ENCODE measurements at regions not wholly inside any gene's neighbourhood (a gene's known extent, or its start where the extent isn't known, plus 50 kb on each side); places are given as distances from the start of the nearest gene placed in this dataset.

DNA sequence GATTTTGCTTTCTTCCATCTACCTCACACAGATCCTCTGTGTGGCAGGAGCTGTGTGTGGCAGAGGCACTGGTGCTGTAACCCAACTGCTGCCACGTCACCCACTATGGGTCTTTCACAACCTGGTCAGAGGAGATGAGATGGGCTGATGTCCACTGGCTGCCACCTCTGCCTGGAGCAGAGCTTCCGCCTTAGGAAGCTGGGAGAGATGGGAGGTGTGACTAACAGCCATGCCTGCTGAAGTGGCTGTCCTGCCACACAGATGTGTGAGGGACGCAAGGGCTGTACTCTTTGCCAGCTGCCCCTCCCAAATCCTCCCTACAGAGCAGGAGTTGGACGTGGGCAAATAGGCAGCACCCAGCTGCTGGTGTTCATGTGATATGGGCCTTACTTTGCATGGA is 329.5 kb downstream of the GABRB3 start:
- Histone ChIP-seq H3K4me1 (ENCODE audit: low read length) (no peaks in the 10 kb centered on the region), H3K36me3 (replicated peaks; ENCODE audit: low read depth, low read length) (no peaks in the 10 kb centered on the region), H3K4me2 (ENCODE audit: low read length) (no peak overlapping the region), H2AFZ (ENCODE audit: low read depth, low read length) (no peak overlapping the region), H3K79me2 (ENCODE audit: low read length) (no peaks in the 10 kb centered on the region), H3K9ac (ENCODE audit: low read length) (no peak overlapping the region), H3K9me3 (ENCODE audit: insufficient read depth, low read length) (no peaks in the 10 kb centered on the region), H4K20me1 (ENCODE audit: insufficient read depth, low read length) (no peaks in the 10 kb centered on the region), H3K27ac (ENCODE audit: low read length) (no peak overlapping the region), H3K4me3 (ENCODE audit: low read length) (no peak overlapping the region), H3K27me3 (ENCODE audit: low read depth, low read length) (no peaks in the 10 kb centered on the region)
- TF ChIP-seq, protein P1, sequence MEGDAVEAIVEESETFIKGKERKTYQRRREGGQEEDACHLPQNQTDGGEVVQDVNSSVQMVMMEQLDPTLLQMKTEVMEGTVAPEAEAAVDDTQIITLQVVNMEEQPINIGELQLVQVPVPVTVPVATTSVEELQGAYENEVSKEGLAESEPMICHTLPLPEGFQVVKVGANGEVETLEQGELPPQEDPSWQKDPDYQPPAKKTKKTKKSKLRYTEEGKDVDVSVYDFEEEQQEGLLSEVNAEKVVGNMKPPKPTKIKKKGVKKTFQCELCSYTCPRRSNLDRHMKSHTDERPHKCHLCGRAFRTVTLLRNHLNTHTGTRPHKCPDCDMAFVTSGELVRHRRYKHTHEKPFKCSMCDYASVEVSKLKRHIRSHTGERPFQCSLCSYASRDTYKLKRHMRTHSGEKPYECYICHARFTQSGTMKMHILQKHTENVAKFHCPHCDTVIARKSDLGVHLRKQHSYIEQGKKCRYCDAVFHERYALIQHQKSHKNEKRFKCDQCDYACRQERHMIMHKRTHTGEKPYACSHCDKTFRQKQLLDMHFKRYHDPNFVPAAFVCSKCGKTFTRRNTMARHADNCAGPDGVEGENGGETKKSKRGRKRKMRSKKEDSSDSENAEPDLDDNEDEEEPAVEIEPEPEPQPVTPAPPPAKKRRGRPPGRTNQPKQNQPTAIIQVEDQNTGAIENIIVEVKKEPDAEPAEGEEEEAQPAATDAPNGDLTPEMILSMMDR (IDR thresholded peaks at IDR 0.05; ENCODE audit: low read depth, low read length): no peak
- no peak for TF ChIP-seq EZH2phosphoT487 (IDR thresholded peaks at IDR 0.05; ENCODE audit: low read depth)

DNA sequence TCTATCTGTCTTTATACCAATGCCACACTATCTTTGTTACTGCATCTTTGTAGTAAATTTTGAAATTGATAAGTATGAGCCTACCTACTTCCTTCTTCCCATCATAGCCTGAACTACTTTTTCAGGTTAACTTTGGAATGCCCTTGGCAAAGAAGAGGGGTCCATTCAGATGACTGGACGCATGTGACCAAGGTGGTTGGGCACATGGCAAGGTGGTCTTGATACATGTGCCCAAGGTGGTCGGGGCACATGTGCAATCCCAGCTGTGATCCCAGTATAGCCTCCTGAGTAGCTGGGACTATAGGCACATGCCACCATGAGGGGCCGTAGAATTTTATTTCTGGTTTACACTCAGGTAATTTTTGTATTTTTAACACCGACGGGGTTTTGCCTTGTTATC is 330.2 kb downstream of the GABRB3 start:
- Histone ChIP-seq H3K9me3 (ENCODE audit: insufficient read depth, low read length) (no peaks in the 10 kb centered on the region), H3K27me3 (ENCODE audit: low read depth, low read length) (no peaks in the 10 kb centered on the region), H3K4me2 (ENCODE audit: low read length) (no peak overlapping the region), H4K20me1 (ENCODE audit: insufficient read depth, low read length) (no peaks in the 10 kb centered on the region), H3K36me3 (replicated peaks; ENCODE audit: low read depth, low read length) (no peaks in the 10 kb centered on the region), H3K4me3 (ENCODE audit: low read length) (no peak overlapping the region), H2AFZ (ENCODE audit: low read depth, low read length) (no peak overlapping the region), H3K4me1 (ENCODE audit: low read length) (no peaks in the 10 kb centered on the region), H3K27ac (ENCODE audit: low read length) (no peak overlapping the region), H3K9ac (ENCODE audit: low read length) (no peak overlapping the region), H3K79me2 (ENCODE audit: low read length) (no peaks in the 10 kb centered on the region)
- TF ChIP-seq, protein P1 (IDR thresholded peaks at IDR 0.05; ENCODE audit: low read depth, low read length): no peak
- TF ChIP-seq EZH2phosphoT487 (IDR thresholded peaks at IDR 0.05; ENCODE audit: low read depth): no peak

DNA sequence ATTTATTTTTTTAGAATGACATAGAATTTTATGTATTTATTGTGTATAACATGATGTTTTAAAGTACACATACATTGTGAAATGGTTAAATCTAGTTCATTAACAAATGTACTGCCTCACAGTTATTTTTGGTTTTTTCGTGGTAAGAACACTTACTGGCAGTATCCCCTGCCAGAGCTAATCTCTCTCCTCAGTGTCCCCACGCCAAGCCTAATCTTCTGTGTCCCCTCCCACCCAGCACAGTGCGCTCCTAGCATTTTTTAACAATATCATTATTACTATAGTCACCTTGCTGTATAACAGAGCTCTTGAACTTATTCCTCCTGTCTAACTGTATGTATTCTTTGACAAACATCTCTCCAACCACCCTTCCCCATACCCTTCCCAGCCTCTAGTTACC is 333.2 kb downstream of the GABRB3 start:
- Histone ChIP-seq H2AFZ (ENCODE audit: low read depth, low read length) (no peak overlapping the region), H3K4me3 (ENCODE audit: low read length) (no peak overlapping the region), H3K79me2 (ENCODE audit: low read length) (no peaks in the 10 kb centered on the region), H3K4me2 (ENCODE audit: low read length) (no peak overlapping the region), H3K4me1 (ENCODE audit: low read length) (no peaks in the 10 kb centered on the region), H3K27ac (ENCODE audit: low read length) (no peak overlapping the region), H3K9me3 (ENCODE audit: insufficient read depth, low read length) (no peaks in the 10 kb centered on the region), H3K27me3 (ENCODE audit: low read depth, low read length) (no peaks in the 10 kb centered on the region), H4K20me1 (ENCODE audit: insufficient read depth, low read length) (no peaks in the 10 kb centered on the region), H3K9ac (ENCODE audit: low read length) (no peak overlapping the region), H3K36me3 (replicated peaks; ENCODE audit: low read depth, low read length) (no peaks in the 10 kb centered on the region)
- TF ChIP-seq, protein P1 (IDR thresholded peaks at IDR 0.05; ENCODE audit: low read depth, low read length): no peak
- TF ChIP-seq EZH2phosphoT487 (IDR thresholded peaks at IDR 0.05; ENCODE audit: low read depth): no peak

DNA sequence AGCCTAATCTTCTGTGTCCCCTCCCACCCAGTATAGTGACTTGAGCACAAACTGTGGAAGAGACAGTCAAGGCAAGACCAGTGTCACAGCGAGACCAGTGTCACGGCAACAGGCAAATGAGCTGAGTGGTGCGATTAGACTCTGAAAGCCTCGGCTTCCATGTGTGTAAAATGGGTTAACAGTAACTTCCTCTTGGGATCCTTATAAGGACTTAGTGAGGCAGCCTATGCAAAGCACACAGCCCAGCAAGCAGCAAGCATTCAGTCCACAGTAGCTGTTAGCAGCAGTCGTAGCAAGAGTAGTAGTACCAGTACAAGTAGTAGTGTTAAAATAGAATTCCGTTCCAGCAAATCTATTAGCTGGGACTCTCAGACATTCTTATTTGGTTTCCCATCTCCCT is 334.1 kb downstream of the GABRB3 start:
- H3K4me2 ChIP-seq (ENCODE audit: low read length): no peak overlapping the region
- no peak overlapping the region for H3K27ac ChIP-seq (ENCODE audit: low read length)
- H2AFZ ChIP-seq (ENCODE audit: low read depth, low read length): no peak overlapping the region
- no peaks in the 10 kb centered on the region for H3K36me3 ChIP-seq (replicated peaks; ENCODE audit: low read depth, low read length)
- no peaks in the 10 kb centered on the region for H3K79me2 ChIP-seq (ENCODE audit: low read length)
- no peak overlapping the region for H3K4me3 ChIP-seq (ENCODE audit: low read length)
- TF ChIP-seq EZH2phosphoT487 (IDR thresholded peaks at IDR 0.05; ENCODE audit: low read depth): no peak
- TF ChIP-seq, protein P1 (IDR thresholded peaks at IDR 0.05; ENCODE audit: low read depth, low read length): no peak
- H3K9ac ChIP-seq (ENCODE audit: low read length): no peak overlapping the region
- H4K20me1 ChIP-seq (ENCODE audit: insufficient read depth, low read length): no peaks in the 10 kb centered on the region
- no peaks in the 10 kb centered on the region for H3K9me3 ChIP-seq (ENCODE audit: insufficient read depth, low read length)
- no peaks in the 10 kb centered on the region for H3K4me1 ChIP-seq (ENCODE audit: low read length)
- H3K27me3 ChIP-seq (ENCODE audit: low read depth, low read length): no peaks in the 10 kb centered on the region

Measured in OCI-LY3 (cell line).